Activated naive CD4-positive, alpha-beta T cell treated with anti-CD3 and anti-CD28 coated beads for 36 hours (primary cell): ENCODE measurements at regions not wholly inside any gene's neighbourhood (a gene's known extent, or its start where the extent isn't known, plus 50 kb on each side); places are given as distances from the start of the nearest gene placed in this dataset.
"Not testable (repeated sequence)": the region's sequence is repeated elsewhere in the genome, so short reads cannot be mapped to it uniquely, and the experiment has no call there.

Experiments
- CTCF ChIA-PET: fragments of 350-600 bp; sonication (Branson Sonifier 250); formaldehyde crosslinking; loops from one replicate; lab custom pipeline; 2021; ENCODE audit warnings: antibody characterized with exemption; lab: Charles Lee
- DNase-seq: peaks from one replicate; pipeline ENCODE4 v3.0.0-alpha.2; 2020
- H3K27ac Mint-ChIP-seq: one replicate; pipeline ENCODE4 v1.8.0; 2021; ENCODE audit warnings: mild to moderate bottlenecking, mixed read lengths
- H3K27me3 Mint-ChIP-seq: one replicate; pipeline ENCODE4 v1.8.0; 2021; ENCODE audit warnings: low read depth, mixed read lengths
- H3K36me3 Mint-ChIP-seq: one replicate; pipeline ENCODE4 v1.8.0; 2021; ENCODE audit warnings: low read depth, mixed read lengths
- H3K4me1 Mint-ChIP-seq: one replicate; pipeline ENCODE4 v1.8.0; 2021; ENCODE audit warnings: low read depth, mixed read lengths
- H3K4me3 Mint-ChIP-seq: one replicate; pipeline ENCODE4 v1.8.0; 2021; ENCODE audit warnings: mild to moderate bottlenecking, moderate library complexity, mixed read lengths
- H3K9me3 Mint-ChIP-seq: one replicate; pipeline ENCODE4 v1.8.0; 2021; ENCODE audit warnings: mixed read lengths
- intact Hi-C: fragments of 100-400 bp; cut with micrococcal nuclease; formaldehyde crosslinking; loops from one replicate; pipeline ENCODE4 v1.15.1; 2023

DNA sequence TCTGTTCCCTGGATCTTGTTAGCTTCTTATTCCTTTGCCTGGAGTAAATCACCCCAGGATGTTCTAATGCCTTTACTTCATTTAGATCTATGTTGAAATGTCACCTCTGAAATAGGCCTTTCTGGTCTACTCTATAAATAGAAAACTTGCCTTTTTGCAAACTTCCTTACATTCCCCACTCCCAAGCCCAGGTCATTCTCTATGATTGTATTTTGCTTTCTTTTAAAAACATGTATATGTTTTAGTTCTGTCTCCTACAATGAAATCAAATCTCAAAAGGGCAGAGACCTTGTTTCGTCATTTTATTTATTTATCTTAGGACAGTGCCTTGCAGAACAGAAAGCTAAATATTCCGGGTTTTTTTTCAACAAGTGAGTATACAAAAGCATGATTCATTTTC lies 1657.7 kb upstream of the C9orf72 start:
- Mint-ChIP-seq H3K4me3 (no peak overlapping the region), H3K4me1 (no peaks in the 10 kb centered on the region), H3K36me3 (no peaks in the 10 kb centered on the region), H3K27ac (no peak overlapping the region), H3K9me3 (no peaks in the 10 kb centered on the region), H3K27me3 (no peaks in the 10 kb centered on the region)
- DNase-seq, result no peak
- intact Hi-C loops, result no loop called here
- CTCF ChIA-PET, result interaction anchor here (0.6 kb wide), 1 partner anchor 259 kb away, joined by 3 read pairs; no protein-coding TSS in a partner anchor

DNA sequence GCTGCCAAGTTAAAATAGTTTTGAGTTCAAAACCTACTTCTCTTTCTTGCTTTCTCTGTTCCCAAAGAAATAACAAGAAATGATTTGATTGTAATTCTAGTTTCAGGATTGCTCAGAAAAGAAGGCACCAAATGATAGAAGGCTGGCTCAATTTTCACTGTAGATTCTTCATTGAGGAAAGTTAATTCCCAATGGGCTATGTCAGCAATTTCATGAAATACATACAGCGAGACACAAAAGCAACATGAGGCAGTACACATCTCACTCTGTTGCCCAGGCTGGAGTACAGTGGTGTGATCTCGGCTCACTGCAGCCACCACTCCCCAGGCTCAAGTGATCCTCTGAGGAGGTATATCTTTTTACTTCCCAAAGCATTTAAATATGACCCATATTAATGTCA lies 1659.9 kb upstream of the C9orf72 start:
- CTCF ChIA-PET, result no interaction called here

DNA sequence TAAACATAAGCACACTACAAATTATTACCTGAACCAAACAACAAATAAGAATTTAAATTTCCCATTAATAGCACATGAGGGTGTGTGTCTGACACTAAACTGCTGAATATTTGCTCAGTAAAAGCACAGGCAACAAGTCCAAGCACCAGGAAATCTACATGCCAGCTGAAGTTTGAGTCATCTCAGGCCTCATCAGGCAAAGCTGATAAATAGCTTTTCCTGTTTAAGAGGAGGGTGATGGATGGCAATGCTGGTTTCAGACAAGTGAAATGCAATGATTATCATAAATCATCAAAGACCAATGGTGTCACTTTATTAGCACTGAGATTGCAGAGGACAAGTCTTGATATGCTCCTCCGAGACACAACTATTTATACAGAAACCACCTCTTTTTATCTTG lies 1668.0 kb upstream of the C9orf72 start:
- H3K4me1 Mint-ChIP-seq, result no peaks in the 10 kb centered on the region
- intact Hi-C loops, result no loop called here
- H3K27me3 Mint-ChIP-seq, result no peaks in the 10 kb centered on the region
- H3K9me3 Mint-ChIP-seq, result peaks cover 1% of the 10 kb centered on the region
- DNase-seq, result no peak
- CTCF ChIA-PET, result no interaction called here
- no peak overlapping the region for H3K4me3 Mint-ChIP-seq
- H3K36me3 Mint-ChIP-seq, result no peaks in the 10 kb centered on the region
- no peak overlapping the region for H3K27ac Mint-ChIP-seq

More for the DNA sequence above, 1659.9 kb upstream of the C9orf72 start:
- H3K36me3 Mint-ChIP-seq, result no peaks in the 10 kb centered on the region
- no peak overlapping the region for H3K27ac Mint-ChIP-seq
- no peak overlapping the region for H3K4me3 Mint-ChIP-seq
- H3K9me3 Mint-ChIP-seq, result no peaks in the 10 kb centered on the region
- intact Hi-C loops, result no loop called here
- no peak for DNase-seq
- no peaks in the 10 kb centered on the region for H3K27me3 Mint-ChIP-seq
- no peaks in the 10 kb centered on the region for H3K4me1 Mint-ChIP-seq

DNA sequence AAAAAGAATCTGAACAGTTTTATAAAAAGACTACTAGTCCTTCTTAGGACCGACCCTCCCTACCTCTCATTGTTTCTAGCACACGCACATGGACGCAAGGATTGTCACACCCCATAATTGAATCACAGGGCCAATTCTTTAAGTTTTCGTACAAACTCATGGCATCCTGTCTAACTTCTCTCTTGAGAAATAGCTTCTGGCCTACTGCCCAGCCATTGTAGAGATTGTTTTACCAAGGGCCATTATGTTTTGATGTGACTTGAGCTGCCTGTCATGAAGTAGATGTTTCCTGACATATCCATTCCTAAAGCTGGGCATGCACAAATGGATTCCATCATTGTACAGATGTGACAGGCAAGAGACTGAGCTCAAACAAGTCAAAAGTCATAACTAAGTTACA lies 1672.1 kb upstream of the C9orf72 start:
- intact Hi-C loops, result no loop called here
- DNase-seq, result no peak
- Mint-ChIP-seq H3K27ac (no peak overlapping the region), H3K27me3 (no peaks in the 10 kb centered on the region), H3K36me3 (no peaks in the 10 kb centered on the region), H3K4me3 (no peak overlapping the region), H3K4me1 (no peaks in the 10 kb centered on the region), H3K9me3 (peaks cover 1% of the 10 kb centered on the region)
- CTCF ChIA-PET, result no interaction called here

DNA sequence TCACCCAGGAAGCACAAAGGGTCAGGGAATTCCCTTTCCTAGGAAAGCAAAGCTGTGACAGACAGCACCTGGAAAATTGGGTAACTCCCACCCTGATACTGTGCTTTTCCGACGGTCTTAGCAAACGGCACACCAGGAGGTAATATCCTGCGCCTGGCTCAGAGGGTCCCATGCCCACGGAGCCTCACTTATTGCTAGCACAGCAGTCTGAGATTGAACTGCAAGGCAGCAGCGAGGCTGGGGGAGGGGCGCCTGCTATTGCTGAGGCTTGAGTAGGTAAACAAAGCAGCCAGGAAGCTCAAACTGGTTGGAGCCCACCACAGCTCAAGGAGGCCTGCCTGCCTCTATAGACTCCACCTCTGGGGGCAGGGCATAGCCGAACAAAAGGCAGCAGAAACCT lies 1697.1 kb upstream of the C9orf72 start:
- H3K9me3 Mint-ChIP-seq, H3K4me1 Mint-ChIP-seq, intact Hi-C loops, H3K27ac Mint-ChIP-seq, CTCF ChIA-PET, H3K4me3 Mint-ChIP-seq, H3K36me3 Mint-ChIP-seq, H3K27me3 Mint-ChIP-seq, DNase-seq: not testable (repeated sequence)

DNA sequence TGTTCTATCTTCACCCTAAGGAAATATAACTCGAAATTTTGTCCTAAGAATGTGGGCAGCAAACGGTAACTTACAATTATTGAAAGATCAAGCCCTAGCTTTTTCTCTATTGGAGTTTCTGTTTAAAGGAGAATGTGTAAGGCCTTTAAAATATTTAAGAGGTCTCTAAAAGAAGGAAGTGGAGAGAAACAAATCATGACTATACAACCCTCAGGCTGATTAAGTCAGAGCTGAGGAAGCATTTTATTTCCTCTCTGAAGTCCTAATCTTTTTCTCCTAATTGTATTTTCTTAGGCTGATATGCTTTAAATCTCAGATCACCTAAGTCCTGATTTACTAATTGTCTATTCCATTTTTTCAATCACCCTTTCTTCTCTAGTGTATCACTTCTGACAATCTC lies 1708.8 kb upstream of the C9orf72 start:
- DNase-seq, result no peak
- Mint-ChIP-seq H3K36me3 (no peaks in the 10 kb centered on the region), H3K27me3 (no peaks in the 10 kb centered on the region), H3K9me3 (peaks cover 1% of the 10 kb centered on the region), H3K4me1 (no peaks in the 10 kb centered on the region), H3K4me3 (no peak overlapping the region), H3K27ac (no peak overlapping the region)
- intact Hi-C loops, result no loop called here
- CTCF ChIA-PET, result no interaction called here

DNA sequence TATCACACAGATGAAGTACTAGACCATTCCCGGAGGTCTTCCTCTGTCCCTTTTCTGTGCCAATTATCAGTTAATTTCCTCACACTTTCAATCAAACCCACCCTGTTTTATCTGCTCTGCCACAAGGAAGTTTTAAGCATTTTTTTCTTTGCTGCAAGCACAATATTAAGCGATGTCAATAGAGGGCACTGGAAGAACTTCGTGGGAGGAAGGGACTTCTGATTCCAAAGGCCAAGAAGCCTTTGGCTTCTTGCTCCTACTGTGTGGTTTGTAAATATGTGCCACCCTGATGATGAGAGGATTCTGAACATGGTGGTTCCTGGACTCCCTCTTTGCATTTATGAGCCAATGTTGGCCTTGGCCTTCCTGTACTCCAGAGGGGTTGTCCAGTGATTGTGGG lies 1712.5 kb upstream of the C9orf72 start:
- intact Hi-C loops, result no loop called here

DNA sequence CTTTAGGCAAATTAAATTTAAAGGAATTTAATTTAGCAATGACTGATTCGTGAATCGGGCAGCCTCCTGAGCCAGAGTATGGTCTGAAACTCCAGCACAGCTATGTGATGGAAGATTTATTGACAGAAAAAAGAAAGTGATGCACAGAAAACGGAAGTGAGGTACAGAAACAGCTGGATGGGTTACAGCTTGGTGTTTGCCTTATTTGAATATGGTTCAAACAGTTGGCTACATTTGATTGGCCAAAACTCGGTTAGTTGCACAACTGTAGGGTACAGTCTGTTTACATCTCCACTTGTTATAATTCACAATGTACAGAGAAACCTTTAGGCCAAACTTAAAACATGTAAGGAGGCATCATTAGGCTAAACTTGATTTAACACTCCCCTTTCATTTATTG lies 1716.1 kb upstream of the C9orf72 start:
- Mint-ChIP-seq H3K27ac (no peak overlapping the region), H3K4me1 (no peaks in the 10 kb centered on the region), H3K36me3 (no peaks in the 10 kb centered on the region), H3K27me3 (no peaks in the 10 kb centered on the region), H3K4me3 (no peak overlapping the region), H3K9me3 (peaks cover 5% of the 10 kb centered on the region)
- DNase-seq, result no peak
- intact Hi-C loops, result no loop called here
- CTCF ChIA-PET, result no interaction called here

More for the DNA sequence above, 1712.5 kb upstream of the C9orf72 start:
- H3K4me3 Mint-ChIP-seq, result no peak overlapping the region
- no peak overlapping the region for H3K27ac Mint-ChIP-seq
- CTCF ChIA-PET, result no interaction called here
- DNase-seq, result no peak
- H3K4me1 Mint-ChIP-seq, result no peaks in the 10 kb centered on the region
- peaks cover 1% of the 10 kb centered on the region for H3K9me3 Mint-ChIP-seq
- no peaks in the 10 kb centered on the region for H3K27me3 Mint-ChIP-seq
- no peaks in the 10 kb centered on the region for H3K36me3 Mint-ChIP-seq

DNA sequence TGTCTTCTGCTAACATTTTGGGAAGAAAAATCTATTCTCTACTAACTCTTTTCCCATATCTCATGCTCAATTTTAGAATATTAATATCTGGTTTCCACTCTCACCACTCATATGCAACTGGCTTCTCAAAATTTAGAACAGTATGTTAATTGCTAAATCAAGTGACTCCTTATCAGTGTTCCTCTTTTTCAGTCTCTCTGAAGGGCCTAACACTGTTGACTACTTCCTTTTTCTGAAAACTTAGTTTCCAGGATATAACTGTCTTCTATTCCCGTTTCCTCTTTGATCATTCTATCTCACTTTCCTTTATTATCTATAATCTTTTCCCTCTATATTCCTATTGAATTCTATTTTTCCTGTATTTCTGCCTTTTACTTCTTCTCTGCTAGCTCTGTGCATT lies 1717.2 kb upstream of the C9orf72 start:
- CTCF ChIA-PET, result no interaction called here
- Mint-ChIP-seq H3K27me3 (no peaks in the 10 kb centered on the region), H3K9me3 (peaks cover 5% of the 10 kb centered on the region), H3K4me3 (no peak overlapping the region), H3K27ac (no peak overlapping the region), H3K4me1 (no peaks in the 10 kb centered on the region), H3K36me3 (no peaks in the 10 kb centered on the region)
- DNase-seq, result no peak
- intact Hi-C loops, result no loop called here

DNA sequence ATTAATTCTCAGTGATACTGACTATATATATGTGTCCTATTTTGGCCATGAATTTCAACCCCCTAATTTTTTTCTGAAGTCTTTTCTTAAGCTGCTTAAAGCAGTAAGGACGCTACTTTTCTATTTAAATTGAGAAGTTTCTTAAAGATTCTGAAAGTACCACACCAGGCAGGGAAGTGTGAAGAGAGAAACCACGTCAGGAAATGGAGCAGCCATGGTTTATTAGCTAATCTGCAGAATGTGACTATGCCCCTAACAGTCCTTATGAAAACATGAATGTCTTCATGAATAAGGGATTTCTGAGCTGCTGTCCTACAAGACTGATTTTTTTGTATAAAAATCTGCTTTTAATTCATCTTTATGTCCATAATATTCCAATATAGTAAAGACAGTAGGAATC lies 1724.3 kb upstream of the C9orf72 start:
- intact Hi-C loops, result no loop called here
- Mint-ChIP-seq H3K27ac (no peak overlapping the region), H3K36me3 (no peaks in the 10 kb centered on the region), H3K9me3 (peaks cover 8% of the 10 kb centered on the region), H3K27me3 (no peaks in the 10 kb centered on the region), H3K4me1 (no peaks in the 10 kb centered on the region), H3K4me3 (no peak overlapping the region)
- no peak for DNase-seq
- CTCF ChIA-PET, result no interaction called here

DNA sequence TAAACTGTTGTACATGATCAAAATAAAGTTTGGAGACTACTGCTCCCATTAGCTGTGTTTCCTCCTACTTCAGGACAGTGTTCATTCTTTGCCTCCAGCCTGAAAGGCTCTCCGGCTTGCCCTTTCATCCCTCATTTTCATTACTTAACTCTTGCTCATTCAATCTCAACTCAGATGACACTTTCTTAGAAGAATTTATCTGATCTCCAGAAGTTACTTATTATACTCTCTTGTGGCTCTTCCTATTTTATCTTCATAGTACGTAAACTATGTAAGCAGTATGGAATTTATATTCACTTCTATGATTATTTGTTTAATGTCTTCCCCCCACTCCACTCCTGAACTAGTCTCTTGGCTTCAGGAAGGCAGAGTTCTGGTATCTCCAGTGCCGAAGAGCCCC lies 1737.9 kb upstream of the C9orf72 start:
- no peak overlapping the region for H3K27ac Mint-ChIP-seq
- CTCF ChIA-PET, result interaction anchor here (0.6 kb wide), 1 partner anchor 102 kb away, joined by 3 read pairs; no protein-coding TSS in a partner anchor
- no peaks in the 10 kb centered on the region for H3K4me1 Mint-ChIP-seq
- no peak overlapping the region for H3K4me3 Mint-ChIP-seq
- no peaks in the 10 kb centered on the region for H3K27me3 Mint-ChIP-seq
- intact Hi-C loops, result no loop called here
- H3K9me3 Mint-ChIP-seq, result no peaks in the 10 kb centered on the region
- DNase-seq, result no peak
- H3K36me3 Mint-ChIP-seq, result no peaks in the 10 kb centered on the region

DNA sequence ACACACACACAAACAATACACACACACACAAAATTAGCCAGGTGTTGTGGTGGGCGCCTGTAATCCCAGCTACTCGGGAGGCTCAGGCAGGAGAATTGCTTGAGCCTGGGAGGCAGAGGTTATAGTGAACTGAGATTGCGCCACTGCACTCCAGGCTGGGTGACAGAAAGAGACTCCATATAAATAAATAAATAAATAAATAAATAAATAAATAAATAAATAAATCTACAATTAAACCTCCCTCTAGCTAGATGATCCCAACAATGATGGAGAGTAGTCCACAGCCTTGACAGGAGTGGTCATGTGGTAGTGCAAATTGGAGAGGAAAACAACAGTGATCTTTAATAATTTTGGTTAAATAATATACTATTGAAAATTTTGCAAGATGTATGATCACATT lies 1739.0 kb upstream of the C9orf72 start:
- DNase-seq, result no peak
- H3K36me3 Mint-ChIP-seq, result no peaks in the 10 kb centered on the region
- no peak overlapping the region for H3K27ac Mint-ChIP-seq
- intact Hi-C loops, result no loop called here
- no peaks in the 10 kb centered on the region for H3K4me1 Mint-ChIP-seq
- CTCF ChIA-PET, result no interaction called here
- no peaks in the 10 kb centered on the region for H3K27me3 Mint-ChIP-seq
- H3K9me3 Mint-ChIP-seq, result peaks cover 1% of the 10 kb centered on the region
- H3K4me3 Mint-ChIP-seq, result no peak overlapping the region

DNA sequence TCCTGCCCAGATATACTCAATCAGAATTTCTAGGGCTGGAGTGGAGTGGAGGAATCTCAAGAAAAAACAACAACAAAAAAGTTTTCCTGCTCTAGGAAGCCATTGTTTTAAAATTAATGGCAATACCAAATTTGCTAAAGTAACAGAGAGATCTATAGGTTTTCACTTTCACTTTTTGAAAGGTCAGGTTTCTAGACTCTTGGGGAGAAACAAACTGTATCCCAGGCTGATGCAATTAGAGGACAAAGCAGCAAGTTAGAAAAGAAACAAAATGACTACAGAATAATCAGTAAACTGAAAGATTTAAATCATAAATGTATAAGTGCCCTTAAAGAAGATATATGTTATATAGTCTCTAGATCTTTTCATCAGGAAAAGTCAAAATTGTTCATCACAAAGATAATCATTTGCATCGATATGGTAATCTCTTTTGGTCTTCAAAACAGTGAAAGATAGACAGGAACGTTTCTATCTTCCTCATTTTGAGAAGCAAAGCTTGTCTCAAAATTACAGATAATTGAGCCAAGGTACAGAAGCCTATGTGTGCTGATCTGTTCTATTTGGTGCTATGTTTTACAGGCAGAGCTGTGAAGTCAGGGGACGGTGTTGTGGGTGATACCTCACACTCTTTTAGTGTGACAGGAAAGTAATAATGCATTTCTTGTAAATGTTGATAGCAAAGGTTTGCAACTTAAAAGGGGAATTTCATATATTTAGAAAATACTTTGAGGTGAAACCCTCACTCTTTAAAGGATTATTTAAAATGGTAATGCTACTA lies 1746.6 kb upstream of the C9orf72 start:
- DNase-seq, result no peak
- Mint-ChIP-seq H3K36me3 (no peaks in the 10 kb centered on the region), H3K27ac (no peak overlapping the region), H3K9me3 (peaks cover 9% of the 10 kb centered on the region), H3K4me3 (no peak overlapping the region), H3K27me3 (no peaks in the 10 kb centered on the region), H3K4me1 (no peaks in the 10 kb centered on the region)
- intact Hi-C loops, result loop anchor here (5.0 kb wide), 1 partner anchor 53 kb away; no protein-coding TSS in a partner anchor
- CTCF ChIA-PET, result no interaction called here
